Central memory CD8-positive, alpha-beta T cell (primary cell): ENCODE measurements at regions not wholly inside any gene's neighbourhood (a gene's known extent, or its start where the extent isn't known, plus 50 kb on each side); places are given as distances from the start of the nearest gene placed in this dataset.
"Not testable (repeated sequence)": the region's sequence is repeated elsewhere in the genome, so short reads cannot be mapped to it uniquely, and the experiment has no call there.

Experiments used
- ATAC-seq: fragments of 150-1000 bp; cut with Tn5 transposase; replicated peaks from 2 replicates; pipeline ENCODE4 v1.10.0; 2022; ENCODE audit warnings: mild to moderate bottlenecking, moderate FRiP score, moderate number of reproducible peaks; ENCODE audit not compliant: poor library complexity, severe bottlenecking; ENCODE audit errors: extremely low read depth
- DNase-seq, 2 donors: peaks; one replicate each; pipeline ENCODE4 v3.0.0; 2021; ENCODE audit warnings: low spot score in 2 of 2
- H3K27ac Mint-ChIP-seq: one replicate; pipeline ENCODE4 v1.8.0; 2022; ENCODE audit warnings: low read depth, mild to moderate bottlenecking, moderate library complexity, mixed read lengths
- H3K27me3 Mint-ChIP-seq: one replicate; pipeline ENCODE4 v1.8.0; 2022; ENCODE audit warnings: mixed read lengths
- H3K36me3 Mint-ChIP-seq: one replicate; pipeline ENCODE4 v1.8.0; 2022; ENCODE audit warnings: mild to moderate bottlenecking, moderate library complexity, mixed read lengths; ENCODE audit not compliant: insufficient read depth
- H3K4me1 Mint-ChIP-seq: one replicate; pipeline ENCODE4 v1.8.0; 2022; ENCODE audit warnings: mixed read lengths
- H3K4me3 Mint-ChIP-seq: one replicate; pipeline ENCODE4 v1.8.0; 2022; ENCODE audit warnings: mild to moderate bottlenecking, moderate library complexity, mixed read lengths
- H3K9me3 Mint-ChIP-seq: one replicate; pipeline ENCODE4 v1.8.0; 2022; ENCODE audit warnings: mixed read lengths

DNA sequence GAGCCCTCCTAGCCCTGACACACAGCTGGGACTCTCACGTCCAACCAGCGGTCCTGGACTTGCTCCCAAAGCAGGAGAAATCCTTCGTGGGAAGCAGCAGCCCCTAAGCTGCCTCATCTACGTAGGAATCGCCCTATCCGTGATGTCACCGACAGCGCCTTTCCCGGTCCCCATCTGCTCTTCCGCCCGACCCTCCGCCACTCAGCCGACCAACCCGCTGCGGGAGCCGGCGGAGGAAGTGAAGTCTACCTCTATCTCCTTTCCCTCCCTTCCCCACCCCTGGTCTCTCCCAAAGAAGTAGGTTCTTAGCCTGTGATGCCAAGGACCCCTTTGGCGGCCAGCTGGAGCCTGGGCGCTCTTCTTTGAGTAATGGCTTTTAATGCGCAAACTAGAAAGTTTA is 272.1 kb downstream of the FAM72C start:
- no peak overlapping the region for H3K4me3 Mint-ChIP-seq
- DNase-seq (no peak), ATAC-seq (no peak)
- no peak overlapping the region for H3K27ac Mint-ChIP-seq
- H3K4me1 Mint-ChIP-seq: peaks cover 5% of the 10 kb centered on the region
- peaks cover 2% of the 10 kb centered on the region for H3K36me3 Mint-ChIP-seq
- H3K9me3 Mint-ChIP-seq: no peaks in the 10 kb centered on the region
- H3K27me3 Mint-ChIP-seq: peaks cover 49% of the 10 kb centered on the region

DNA sequence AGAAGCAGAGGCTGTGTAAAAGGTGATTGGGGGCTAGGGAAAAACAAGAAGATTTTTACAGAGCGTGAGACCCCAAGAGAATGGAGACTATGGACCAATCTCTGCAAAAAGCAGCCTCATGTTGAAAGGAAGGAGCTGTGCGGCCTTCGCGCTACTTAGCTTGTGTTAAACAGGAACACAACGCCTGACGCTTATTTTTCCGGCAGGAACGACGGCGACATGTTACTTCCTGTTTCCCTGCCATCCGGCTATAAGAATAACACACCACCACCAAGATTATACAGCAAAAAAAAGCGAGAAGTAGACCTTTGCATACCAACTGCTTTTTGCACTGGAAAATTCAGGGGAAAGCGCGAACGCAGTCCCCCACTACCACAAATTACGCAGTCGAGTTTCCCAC is 272.7 kb downstream of the FAM72C start:
- H3K27ac Mint-ChIP-seq: no peak overlapping the region
- H3K27me3 Mint-ChIP-seq: peaks cover 54% of the 10 kb centered on the region
- peaks cover 5% of the 10 kb centered on the region for H3K4me1 Mint-ChIP-seq
- peak overlapping the region; percentile 31 for H3K4me3 Mint-ChIP-seq
- no peaks in the 10 kb centered on the region for H3K9me3 Mint-ChIP-seq
- DNase-seq (no peak), ATAC-seq (no peak)
- peaks cover 2% of the 10 kb centered on the region for H3K36me3 Mint-ChIP-seq

DNA sequence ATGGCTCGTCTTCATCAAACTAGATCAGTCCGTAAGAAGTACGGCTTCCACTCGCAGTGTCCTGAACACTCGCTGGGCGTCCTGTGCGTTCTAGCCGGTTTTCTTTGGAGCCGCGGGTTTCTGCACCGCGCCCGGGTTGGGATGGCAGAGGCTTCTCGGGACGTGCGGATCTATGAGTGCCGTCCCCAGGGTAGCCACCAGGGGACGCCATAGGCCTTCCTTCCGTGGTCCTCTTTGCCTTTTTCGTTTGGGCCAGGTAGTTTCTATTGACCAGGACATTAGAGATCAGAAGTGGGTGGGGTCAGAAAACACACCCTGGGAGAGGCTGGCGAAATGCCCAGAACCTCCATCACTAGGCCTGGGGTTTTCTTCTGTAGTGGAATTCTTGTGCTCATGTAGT is 273.8 kb downstream of the FAM72C start:
- Mint-ChIP-seq H3K4me1 (peaks cover 5% of the 10 kb centered on the region), H3K9me3 (no peaks in the 10 kb centered on the region), H3K4me3 (no peak overlapping the region), H3K36me3 (peaks cover 2% of the 10 kb centered on the region), H3K27ac (no peak overlapping the region), H3K27me3 (peaks cover 64% of the 10 kb centered on the region)
- no peak for DNase-seq
- ATAC-seq: no peak

DNA sequence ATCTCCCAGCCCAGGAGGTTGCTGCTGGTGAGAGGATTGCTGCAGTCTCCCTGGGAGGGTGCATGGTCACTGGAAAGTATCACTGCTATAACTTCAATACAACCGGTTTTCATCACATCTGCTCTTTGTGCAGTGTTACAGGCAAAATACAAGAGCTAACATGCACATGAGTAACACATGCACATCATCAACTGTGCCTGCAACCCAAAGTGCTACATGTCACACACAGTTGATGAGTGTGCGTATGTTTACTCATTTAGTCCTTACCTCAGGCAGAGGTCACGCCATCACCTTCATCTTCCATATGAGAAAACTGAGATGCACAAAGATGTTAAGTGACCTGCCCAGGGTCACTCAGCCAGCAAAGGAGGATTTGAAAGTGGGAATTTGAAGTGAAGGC is 277.7 kb downstream of the FAM72C start:
- no peaks in the 10 kb centered on the region for H3K9me3 Mint-ChIP-seq
- peaks cover 2% of the 10 kb centered on the region for H3K36me3 Mint-ChIP-seq
- H3K4me1 Mint-ChIP-seq: peaks cover 5% of the 10 kb centered on the region
- no peak overlapping the region for H3K4me3 Mint-ChIP-seq
- ATAC-seq: no peak
- peaks cover 78% of the 10 kb centered on the region for H3K27me3 Mint-ChIP-seq
- DNase-seq: no peak
- H3K27ac Mint-ChIP-seq: no peak overlapping the region

DNA sequence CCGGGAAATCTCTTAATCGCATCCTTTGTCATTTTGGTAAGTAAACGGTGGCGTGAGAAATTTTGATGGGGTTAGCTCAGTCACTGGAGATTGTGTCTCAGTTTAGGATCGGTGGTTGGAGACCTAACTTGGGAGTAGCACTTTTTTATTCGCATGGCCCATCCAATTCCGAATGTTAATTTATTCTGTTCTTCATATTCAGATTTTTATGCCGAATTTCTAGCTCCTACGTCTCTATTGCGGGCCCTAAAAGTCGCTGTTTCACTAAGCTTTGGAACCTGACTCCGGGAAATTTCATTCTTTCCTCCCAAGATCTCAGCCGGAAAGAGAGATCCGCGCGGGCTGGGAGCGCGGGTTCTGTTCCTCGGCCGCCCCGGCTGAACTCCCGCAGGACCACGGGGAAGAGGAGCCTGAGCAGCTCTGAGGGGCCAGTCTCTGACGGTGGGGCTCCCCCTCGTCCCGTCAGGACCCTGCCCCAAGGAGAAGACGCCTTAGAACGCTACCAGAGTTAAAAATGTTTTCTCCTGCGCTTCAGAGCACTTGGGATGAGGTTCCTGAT is 279.7 kb downstream of the FAM72C start:
- H3K27me3 Mint-ChIP-seq: peaks cover 67% of the 10 kb centered on the region
- no peaks in the 10 kb centered on the region for H3K36me3 Mint-ChIP-seq
- no peak overlapping the region for H3K27ac Mint-ChIP-seq
- no peaks in the 10 kb centered on the region for H3K9me3 Mint-ChIP-seq
- H3K4me3 Mint-ChIP-seq: no peak overlapping the region
- no peaks in the 10 kb centered on the region for H3K4me1 Mint-ChIP-seq
- ATAC-seq: no peak
- no peak for DNase-seq

DNA sequence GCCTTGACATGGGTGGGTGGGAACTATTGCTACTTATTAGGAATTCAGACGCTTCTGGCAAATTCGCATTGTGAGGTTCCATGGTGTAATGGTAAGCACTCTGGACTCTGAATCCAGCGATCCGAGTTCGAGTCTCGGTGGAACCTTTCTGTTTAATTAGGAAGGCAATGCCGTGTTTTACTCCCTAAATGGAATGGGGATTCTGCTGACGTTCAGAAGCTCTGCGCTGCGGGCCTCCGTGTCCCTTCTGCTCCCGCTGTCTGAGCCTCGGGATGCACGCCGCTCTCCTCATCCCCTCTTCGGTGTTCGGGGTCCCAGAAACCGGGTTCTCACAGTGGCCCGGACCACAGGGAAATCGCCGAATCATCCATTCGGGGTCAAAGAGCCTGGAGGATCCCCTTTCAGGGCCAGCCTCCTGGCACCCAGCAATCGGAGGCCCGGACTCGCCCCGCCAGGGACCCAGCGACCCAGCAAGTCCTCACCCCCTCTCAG is 280.3 kb downstream of the FAM72C start:
- ATAC-seq: no peak
- no peak for DNase-seq

DNA sequence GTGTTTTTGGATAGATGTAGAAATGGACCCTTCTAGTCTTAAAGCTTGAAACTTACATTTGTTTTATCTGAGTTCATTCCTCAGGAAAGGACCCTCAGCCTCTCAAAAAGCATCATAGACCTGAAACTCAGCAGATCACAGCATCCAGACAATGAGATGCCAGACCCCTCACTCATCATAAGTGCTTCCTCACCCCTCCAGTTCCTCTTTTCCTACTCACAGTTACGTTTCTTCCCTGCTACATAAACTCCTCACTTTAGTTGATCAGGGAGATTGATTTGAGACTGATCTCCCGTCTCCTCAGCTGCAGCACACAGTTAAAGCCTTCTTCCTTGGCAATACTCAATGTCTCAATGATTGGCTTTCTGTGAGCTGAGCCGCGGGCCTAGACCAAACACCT is 282.0 kb downstream of the FAM72C start:
- H3K4me3 Mint-ChIP-seq: no peak overlapping the region
- ATAC-seq (no peak), DNase-seq (no peak)
- no peaks in the 10 kb centered on the region for H3K9me3 Mint-ChIP-seq
- H3K4me1 Mint-ChIP-seq: no peaks in the 10 kb centered on the region
- peaks cover 49% of the 10 kb centered on the region for H3K27me3 Mint-ChIP-seq
- H3K36me3 Mint-ChIP-seq: no peaks in the 10 kb centered on the region
- H3K27ac Mint-ChIP-seq: no peak overlapping the region

More for the DNA sequence above, 280.3 kb downstream of the FAM72C start:
- Mint-ChIP-seq H3K27ac (no peak overlapping the region), H3K27me3 (peaks cover 61% of the 10 kb centered on the region), H3K4me3 (no peak overlapping the region), H3K9me3 (no peaks in the 10 kb centered on the region), H3K4me1 (no peaks in the 10 kb centered on the region), H3K36me3 (no peaks in the 10 kb centered on the region)

DNA sequence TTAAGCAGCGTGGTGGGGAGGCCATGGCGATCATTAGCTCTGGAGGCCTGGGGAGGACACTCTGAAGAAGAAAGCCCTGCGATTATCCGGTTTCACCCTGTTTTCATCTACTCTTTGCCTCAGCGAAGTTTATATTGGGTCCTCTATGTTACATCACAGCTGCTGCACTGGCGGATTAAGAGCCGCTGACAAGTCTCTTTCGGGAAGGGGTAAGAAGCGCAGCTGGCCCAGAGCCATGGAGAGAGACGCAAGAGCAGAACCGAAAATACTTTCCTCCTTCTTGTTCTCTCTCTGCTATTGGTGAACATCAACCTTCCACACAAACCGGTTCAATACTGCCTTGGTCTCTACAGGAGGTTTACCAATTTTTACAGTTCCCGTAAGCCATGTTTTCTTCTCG is 291.5 kb downstream of the FAM72C start:
- Mint-ChIP-seq H3K27me3 (peaks cover 59% of the 10 kb centered on the region), H3K36me3 (no peaks in the 10 kb centered on the region), H3K4me1 (no peaks in the 10 kb centered on the region), H3K4me3 (no peak overlapping the region), H3K27ac (no peak overlapping the region), H3K9me3 (no peaks in the 10 kb centered on the region)
- DNase-seq: no peak
- ATAC-seq: no peak

DNA sequence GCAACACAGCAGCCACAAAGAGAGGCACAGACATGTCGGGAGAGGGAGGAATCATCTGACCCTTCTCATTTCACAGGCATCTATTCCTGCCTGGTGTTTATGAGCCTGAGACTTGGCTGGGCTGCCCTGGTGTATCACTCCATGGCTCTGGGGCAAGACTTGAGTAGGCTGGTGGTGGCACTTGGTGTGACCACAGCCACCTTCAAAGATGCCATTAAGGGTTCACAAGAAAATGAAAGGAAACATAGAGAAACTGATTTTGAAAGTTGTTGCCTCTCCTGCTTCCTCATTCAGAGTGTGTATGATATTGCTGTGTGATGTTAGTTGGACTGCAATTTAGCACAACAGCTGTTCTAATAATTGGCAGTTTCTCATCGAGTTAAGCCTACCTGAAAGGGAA is 298.8 kb downstream of the FAM72C start:
- H3K4me3 Mint-ChIP-seq: no peak overlapping the region
- DNase-seq: no peak
- peaks cover 70% of the 10 kb centered on the region for H3K27me3 Mint-ChIP-seq
- H3K4me1 Mint-ChIP-seq: no peaks in the 10 kb centered on the region
- no peak for ATAC-seq
- peaks cover 16% of the 10 kb centered on the region for H3K9me3 Mint-ChIP-seq
- no peaks in the 10 kb centered on the region for H3K36me3 Mint-ChIP-seq
- H3K27ac Mint-ChIP-seq: no peak overlapping the region

DNA sequence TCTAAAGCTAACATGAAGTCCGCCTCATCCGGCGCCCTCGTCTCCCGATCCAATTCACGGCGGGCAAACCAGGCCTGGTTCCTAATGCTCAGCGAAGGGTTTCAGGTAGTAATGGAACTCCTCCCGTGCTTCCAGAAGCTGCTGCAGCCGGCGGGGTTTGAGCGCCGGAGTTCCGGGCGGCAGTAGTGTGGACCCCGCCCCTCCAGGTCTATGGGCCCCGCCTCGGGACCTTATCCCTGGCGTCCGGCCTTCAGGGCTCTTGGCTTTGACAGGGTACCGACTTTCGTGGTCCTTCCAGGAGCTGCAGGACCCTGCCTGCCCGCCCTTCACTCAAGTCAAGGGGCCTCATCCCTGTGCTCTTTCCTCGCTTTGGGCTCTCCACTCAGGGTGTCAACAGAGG is 304.1 kb downstream of the FAM72C start:
- H3K27me3 Mint-ChIP-seq: peaks cover 63% of the 10 kb centered on the region
- DNase-seq: no peak
- H3K4me3 Mint-ChIP-seq: no peak overlapping the region
- peaks cover 16% of the 10 kb centered on the region for H3K9me3 Mint-ChIP-seq
- no peaks in the 10 kb centered on the region for H3K4me1 Mint-ChIP-seq
- H3K36me3 Mint-ChIP-seq: no peaks in the 10 kb centered on the region
- no peak overlapping the region for H3K27ac Mint-ChIP-seq
- no peak for ATAC-seq

DNA sequence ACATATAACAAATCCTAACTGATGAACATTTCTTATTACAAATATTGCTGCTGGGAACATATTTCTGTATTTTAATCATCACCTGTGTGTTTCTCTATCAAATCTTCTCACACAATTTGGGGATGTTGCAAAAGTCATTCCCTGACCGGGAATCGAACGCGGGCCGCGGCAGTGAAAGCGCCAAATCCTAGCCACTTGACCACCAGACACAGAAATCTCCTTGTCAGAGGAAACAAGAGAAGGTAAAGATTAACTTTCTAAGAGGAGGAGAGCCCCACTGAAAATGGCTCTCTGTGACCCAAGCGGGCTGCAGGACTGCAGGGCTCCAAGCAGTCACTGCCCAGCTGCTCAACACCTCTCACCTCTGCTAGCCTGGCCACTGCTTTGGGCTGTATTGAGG is 304.9 kb downstream of the FAM72C start:
- H3K27me3 Mint-ChIP-seq: peaks cover 70% of the 10 kb centered on the region
- no peak overlapping the region for H3K27ac Mint-ChIP-seq
- DNase-seq (no peak), ATAC-seq (no peak)
- no peaks in the 10 kb centered on the region for H3K4me1 Mint-ChIP-seq
- no peaks in the 10 kb centered on the region for H3K36me3 Mint-ChIP-seq
- peaks cover 16% of the 10 kb centered on the region for H3K9me3 Mint-ChIP-seq
- no peak overlapping the region for H3K4me3 Mint-ChIP-seq

DNA sequence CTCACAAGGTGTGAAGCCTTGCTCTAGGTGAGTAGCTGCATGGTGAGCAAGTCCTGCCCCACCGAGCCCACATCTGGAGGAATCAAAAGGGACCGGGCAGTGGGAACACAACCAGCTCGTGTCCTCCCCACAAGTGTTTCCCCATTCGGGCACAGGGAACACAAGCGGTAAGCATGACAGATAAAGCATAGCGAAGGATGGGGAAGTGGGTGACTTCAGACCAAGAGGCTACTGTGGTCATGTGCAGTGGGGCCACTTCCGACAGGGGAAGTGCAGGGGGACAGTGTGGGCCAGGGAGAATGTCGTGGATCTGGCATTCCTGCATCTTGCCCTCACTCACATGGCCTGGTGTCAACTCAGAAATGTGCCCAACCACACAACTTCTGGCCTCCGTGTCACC is 306.2 kb downstream of the FAM72C start:
- H3K4me3 Mint-ChIP-seq: no peak overlapping the region
- no peaks in the 10 kb centered on the region for H3K4me1 Mint-ChIP-seq
- ATAC-seq (no peak), DNase-seq (no peak)
- H3K27ac Mint-ChIP-seq: no peak overlapping the region
- peaks cover 16% of the 10 kb centered on the region for H3K9me3 Mint-ChIP-seq
- H3K27me3 Mint-ChIP-seq: peaks cover 80% of the 10 kb centered on the region
- no peaks in the 10 kb centered on the region for H3K36me3 Mint-ChIP-seq

DNA sequence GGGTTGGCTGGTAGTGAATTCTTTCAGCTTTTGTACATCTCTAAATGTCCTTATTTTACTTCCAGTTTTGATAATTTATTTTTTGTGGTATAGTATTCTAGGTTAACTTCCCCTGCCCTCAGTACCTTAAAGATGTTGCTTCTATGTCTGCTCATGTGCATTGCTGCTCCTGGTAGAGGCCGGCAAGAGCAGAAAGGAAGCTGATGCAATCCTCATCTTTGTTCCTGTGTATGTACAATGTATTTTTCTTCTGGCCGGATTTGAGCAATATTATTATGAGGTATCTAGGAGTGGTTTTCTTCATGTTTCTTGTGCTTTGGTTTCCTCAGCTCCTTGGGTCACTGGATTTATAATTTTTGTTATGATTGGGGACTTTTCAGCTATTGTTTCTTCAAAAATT is 308.7 kb downstream of the FAM72C start:
- DNase-seq, ATAC-seq, H3K4me1 Mint-ChIP-seq, H3K27ac Mint-ChIP-seq, H3K4me3 Mint-ChIP-seq, H3K36me3 Mint-ChIP-seq, H3K9me3 Mint-ChIP-seq: not testable (repeated sequence)
- H3K27me3 Mint-ChIP-seq: peaks cover 75% of the 10 kb centered on the region
